ENCODE measurements at regions not wholly inside any gene's neighbourhood (a gene's known extent, or its start where the extent isn't known, plus 50 kb on each side); places are given as distances from the start of the nearest gene placed in this dataset.

- H3K4me1 ChIP-seq (ENCODE audit: control insufficient read depth in 1 of 2, insufficient read depth in 2 of 2, low read length in 2 of 2), result no peaks in the 10 kb centered on the region
- Mint-ChIP-seq H3K4me1 (no peaks in the 10 kb centered on the region), H3K27ac (no peak overlapping the region), H3K4me3 (no peak overlapping the region), H3K9me3 (peaks cover 0 to 6% (median 3%) of the 10 kb centered on the region in 7 donors), H3K27me3 (ENCODE audit: low read depth in 3 of 3) (no peaks in the 10 kb centered on the region), H3K36me3 (no peaks in the 10 kb centered on the region)
- no peak overlapping the region for H3K4me3 ChIP-seq (replicated peaks in 1 of 3; ENCODE audit: low read depth in 2 of 3, low read length in 3 of 3)
- H3K79me2 ChIP-seq (ENCODE audit: insufficient read depth, low read length), result no peaks in the 10 kb centered on the region
- H2AFZ ChIP-seq (ENCODE audit: insufficient read depth, low read depth, low read length, poor library complexity, severe bottlenecking), result no peak overlapping the region
- no peaks in the 10 kb centered on the region for H3K36me3 ChIP-seq (replicated peaks in 1 of 2; ENCODE audit: control insufficient read depth in 1 of 2, insufficient read depth in 2 of 2, low read length in 2 of 2)
- intact Hi-C loops (cut with micrococcal nuclease), result no loop called here
- DNase-seq, result no peak
- 94% methylated on average over 2 of the region's 4 CpGs for WGBS (ENCODE audit: insufficient coverage)
- H3K27me3 ChIP-seq (ENCODE audit: control insufficient read depth in 2 of 2, insufficient read depth in 2 of 2, low read length in 2 of 2), result no peaks in the 10 kb centered on the region
- no peak for TF ChIP-seq CTCF (IDR thresholded peaks at IDR 0.05)
- H3K9me3 ChIP-seq (replicated peaks in 1 of 2; ENCODE audit: control insufficient read depth in 1 of 2, insufficient read depth in 1 of 2, low read length in 2 of 2), result no peaks in the 10 kb centered on the region
- H3K4me2 ChIP-seq (replicated peaks; ENCODE audit: extremely low read depth, low read length, poor library complexity, severe bottlenecking), result no peak overlapping the region
- no peaks in the 10 kb centered on the region for H4K20me1 ChIP-seq (ENCODE audit: insufficient read depth, low read length)
- no peak overlapping the region for H3K9ac ChIP-seq (ENCODE audit: insufficient read depth, low read length, poor library complexity, severe bottlenecking)
- H3K27ac ChIP-seq (ENCODE audit: low read depth in 1 of 2, low read length in 2 of 2), result no peak overlapping the region
Measured at GRCh38 chr14:58947156-58947555, 241.3 kb upstream of the DAAM1 start.

GRCh38 chr14:58947814-58948445, 240.5 kb upstream of the DAAM1 start:
- H3K27me3 Mint-ChIP-seq (ENCODE audit: low read depth in 3 of 3), result no peaks in the 10 kb centered on the region
- Histone ChIP-seq H3K36me3 (replicated peaks in 1 of 2; ENCODE audit: control insufficient read depth in 1 of 2, insufficient read depth in 2 of 2, low read length in 2 of 2) (no peaks in the 10 kb centered on the region), H3K9me3 (replicated peaks in 1 of 2; ENCODE audit: control insufficient read depth in 1 of 2, insufficient read depth in 1 of 2, low read length in 2 of 2) (no peaks in the 10 kb centered on the region), H3K4me2 (replicated peaks; ENCODE audit: extremely low read depth, low read length, poor library complexity, severe bottlenecking) (no peak overlapping the region), H3K4me3 (replicated peaks in 1 of 3; ENCODE audit: low read depth in 2 of 3, low read length in 3 of 3) (no peak overlapping the region), H3K79me2 (ENCODE audit: insufficient read depth, low read length) (no peaks in the 10 kb centered on the region), H2AFZ (ENCODE audit: insufficient read depth, low read depth, low read length, poor library complexity, severe bottlenecking) (no peak overlapping the region), H4K20me1 (ENCODE audit: insufficient read depth, low read length) (no peaks in the 10 kb centered on the region), H3K4me1 (ENCODE audit: control insufficient read depth in 1 of 2, insufficient read depth in 2 of 2, low read length in 2 of 2) (no peaks in the 10 kb centered on the region), H3K27ac (ENCODE audit: low read depth in 1 of 2, low read length in 2 of 2) (no peak overlapping the region), H3K27me3 (ENCODE audit: control insufficient read depth in 2 of 2, insufficient read depth in 2 of 2, low read length in 2 of 2) (no peaks in the 10 kb centered on the region), H3K9ac (ENCODE audit: insufficient read depth, low read length, poor library complexity, severe bottlenecking) (no peak overlapping the region)
- H3K9me3 Mint-ChIP-seq, result peaks cover 0 to 6% (median 5%) of the 10 kb centered on the region in 7 donors
- H3K27ac Mint-ChIP-seq, result no peak overlapping the region
- no peaks in the 10 kb centered on the region for H3K4me1 Mint-ChIP-seq
- H3K36me3 Mint-ChIP-seq, result no peaks in the 10 kb centered on the region
- H3K4me3 Mint-ChIP-seq, result no peak overlapping the region
- no peak for TF ChIP-seq CTCF (IDR thresholded peaks at IDR 0.05)
- WGBS (ENCODE audit: insufficient coverage), result 89% methylated on average over 3 of the region's 4 CpGs
- intact Hi-C loops (cut with micrococcal nuclease), result no loop called here
- DNase-seq, result no peak

All from CD14-positive monocyte (primary cell).